ENCODE measurements at regions not wholly inside any gene's neighbourhood (a gene's known extent, or its start where the extent isn't known, plus 50 kb on each side); places are given as distances from the start of the nearest gene placed in this dataset.

GRCh38 chr18:25535495-25535894, 183.5 kb upstream of the ZNF521 start:
- Histone ChIP-seq H3K9me3 (ENCODE audit: control insufficient read depth, insufficient read depth, low read length) (no peaks in the 10 kb centered on the region), H2BK20ac (ENCODE audit: low read depth, low read length) (no peak overlapping the region), H2AFZ (replicated peaks; ENCODE audit: low read length, poor library complexity) (no peak overlapping the region), H3K4me2 (ENCODE audit: low read depth, low read length) (no peak overlapping the region), H3K23ac (ENCODE audit: low read depth, low read length) (no peak overlapping the region), H3K14ac (replicated peaks; ENCODE audit: low read depth, low read length) (no peak overlapping the region), H4K8ac (ENCODE audit: low read depth in 2 of 2, low read length in 2 of 2) (no peak overlapping the region), H3K9ac (ENCODE audit: low read depth, low read length) (no peak overlapping the region), H2BK15ac (ENCODE audit: low read depth, low read length) (no peak overlapping the region), H4K91ac (ENCODE audit: insufficient read depth, low read depth, low read length) (no peak overlapping the region), H3K36me3 (ENCODE audit: control insufficient read depth, insufficient read depth, low read length) (no peaks in the 10 kb centered on the region), H3K27ac (ENCODE audit: insufficient read depth, low read length) (no peak overlapping the region), H3K4me3 (ENCODE audit: insufficient read depth, low read depth, low read length) (no peak overlapping the region), H3K79me1 (ENCODE audit: low read depth in 1 of 2, low read length in 2 of 2) (no peaks in the 10 kb centered on the region), H3K9me1 (ENCODE audit: insufficient read depth, low read length) (no peaks in the 10 kb centered on the region), H3K4ac (ENCODE audit: low read depth, low read length) (no peak overlapping the region), H3K56ac (ENCODE audit: extremely low read depth, insufficient read depth, low read length) (no peak overlapping the region), H2BK120ac (ENCODE audit: low read depth, low read length) (no peak overlapping the region), H3K18ac (ENCODE audit: low read depth, low read length) (no peak overlapping the region), H3K4me1 (ENCODE audit: control insufficient read depth, insufficient read depth, low read length) (no peaks in the 10 kb centered on the region), H2AK5ac (ENCODE audit: low read depth, low read length) (no peak overlapping the region), H2AK9ac (replicated peaks; ENCODE audit: low read depth, low read length, poor library complexity) (no peak overlapping the region), H2BK5ac (ENCODE audit: low read depth, low read length, poor library complexity, severe bottlenecking) (no peak overlapping the region), H4K20me1 (ENCODE audit: insufficient read depth, low read length) (no peaks in the 10 kb centered on the region), H4K5ac (ENCODE audit: low read depth, low read length) (no peak overlapping the region), H3K27me3 (ENCODE audit: control insufficient read depth, insufficient read depth, low read length) (peaks cover 1% of the 10 kb centered on the region; the same call in 1 of the 2 replicates)
- no TSS peak for BruUV-seq (replicated peaks)
- ATAC-seq (ENCODE audit: low read depth) (no peak), DNase-seq (no peak)
- dilution Hi-C loops (cut with HindIII; ENCODE audit: low sequenced_read_pairs, unreplicated experiment) (no loop called here), in situ Hi-C loops (cut with MboI; ENCODE audit: low sequenced_read_pairs) (no loop called here), intact Hi-C loops (cut with micrococcal nuclease) (no loop called here)
- no CpG with 5 or more reads among the region's 1 CpG for WGBS, 2 experiments (ENCODE audit: extremely low coverage in 2 of 2, insufficient read length in 1 of 2)
- ChIA-PET POLR2A (ENCODE audit: unreplicated experiment) (no interaction called here), CTCF (no interaction called here)
- TF ChIP-seq USF2 (IDR thresholded peaks at IDR 0.05; ENCODE audit: low read depth, low read length) (no peak), CEBPB (IDR thresholded peaks at IDR 0.05; ENCODE audit: low read depth, low read length) (no peak), MAZ (IDR thresholded peaks at IDR 0.05; ENCODE audit: borderline replicate concordance, low read depth, low read length) (no peak), CHD1 (IDR thresholded peaks at IDR 0.05; ENCODE audit: low read depth, low read length) (no peak), RCOR1 (IDR thresholded peaks at IDR 0.05; ENCODE audit: insufficient replicate concordance, low read length) (no peak), RAD21 (IDR thresholded peaks at IDR 0.05; ENCODE audit: low read length) (no peak), BHLHE40 (IDR thresholded peaks at IDR 0.05; ENCODE audit: low read depth, low read length) (no peak), NFE2L2 (IDR thresholded peaks at IDR 0.05; ENCODE audit: low read depth, low read length) (no peak), FOS (IDR thresholded peaks at IDR 0.05; ENCODE audit: low read depth, low read length) (no peak), POLR2A (IDR thresholded peaks at IDR 0.05; ENCODE audit: low read depth, low read length) (no peak), SMC3 (IDR thresholded peaks at IDR 0.05; ENCODE audit: low read depth, low read length) (no peak), RFX5 (IDR thresholded peaks at IDR 0.05; ENCODE audit: low read depth, low read length) (no peak), ELK1 (IDR thresholded peaks at IDR 0.05; ENCODE audit: borderline replicate concordance, low read depth, low read length) (no peak), MXI1 (IDR thresholded peaks at IDR 0.05; ENCODE audit: borderline replicate concordance, low read depth, low read length) (no peak)

Data from IMR-90 (cell line).